Sigmoid colon (tissue), 4 donors: ENCODE measurements at regions not wholly inside any gene's neighbourhood (a gene's known extent, or its start where the extent isn't known, plus 50 kb on each side); places are given as distances from the start of the nearest gene placed in this dataset.

Experiments
- CTCF ChIP-seq, 4 experiments: fragments of 450-650 bp in 3 of 4; fragments of 200-600 bp in 1 of 4; IDR thresholded peaks; one replicate each; pipeline ENCODE4 v1.5.1; 2016 to 2019; ENCODE audit warnings: antibody characterized with exemption in 4 of 4, mild to moderate bottlenecking in 3 of 4, moderate library complexity in 2 of 4
- POLR2AphosphoS5 ChIP-seq, 4 donors: sonication (generic); formaldehyde crosslinking; IDR thresholded peaks; one replicate each; pipeline ENCODE4 v1.6.1; 2017; ENCODE audit warnings: antibody characterized with exemption in 4 of 4

GRCh38 chr3:31314258-31314657 lies 218.5 kb upstream of the STT3B start:
- TF ChIP-seq CTCF (IDR thresholded peaks at IDR 0.05) (no peak), POLR2AphosphoS5 (IDR thresholded peaks at IDR 0.05) (no peak)
